ENCODE measurements at regions not wholly inside any gene's neighbourhood (a gene's known extent, or its start where the extent isn't known, plus 50 kb on each side); places are given as distances from the start of the nearest gene placed in this dataset.

GRCh38 chr4:54558889-54559677 is 98.7 kb upstream of the KIT start:
- no peaks in the 10 kb centered on the region for H3K9me3 ChIP-seq (ENCODE audit: control insufficient read depth in 2 of 3, insufficient read depth in 1 of 3, low read length in 3 of 3)
- no peaks in the 10 kb centered on the region for H3K4me1 ChIP-seq (ENCODE audit: control insufficient read depth in 2 of 3, insufficient read depth in 2 of 3, low read depth in 1 of 3, low read length in 3 of 3)
- peak overlapping the region in 1 of 2 donors; percentile 23 for H3K27ac ChIP-seq (ENCODE audit: low read depth in 2 of 2, low read length in 2 of 2)
- TF ChIP-seq CTCF (IDR thresholded peaks at IDR 0.05; ENCODE audit: borderline replicate concordance, extremely low read depth, insufficient read depth) = no peak
- peak in 2 of 5 donors; percentile 20 to 40 for DNase-seq
- intact Hi-C loops (cut with DNase I) = no loop called here
- no peaks in the 10 kb centered on the region for H3K27me3 ChIP-seq (ENCODE audit: control insufficient read depth, insufficient read depth, low read length)
- H3K9ac ChIP-seq (ENCODE audit: low read length in 3 of 3) = no peak overlapping the region
- no peak overlapping the region for H3K4me3 ChIP-seq (ENCODE audit: low read length in 3 of 3)
- no peak for FAIRE-seq
- no peaks in the 10 kb centered on the region for H3K36me3 ChIP-seq (ENCODE audit: control insufficient read depth in 2 of 3, insufficient read depth in 3 of 3, low read length in 3 of 3)

GRCh38 chr4:54560513-54560912 is 97.2 kb upstream of the KIT start:
- Histone ChIP-seq H3K4me3 (ENCODE audit: low read length in 3 of 3) (no peak overlapping the region), H3K27me3 (ENCODE audit: control insufficient read depth, insufficient read depth, low read length) (no peaks in the 10 kb centered on the region), H3K4me1 (ENCODE audit: control insufficient read depth in 2 of 3, insufficient read depth in 2 of 3, low read depth in 1 of 3, low read length in 3 of 3) (no peaks in the 10 kb centered on the region), H3K9ac (ENCODE audit: low read length in 3 of 3) (no peak overlapping the region), H3K9me3 (ENCODE audit: control insufficient read depth in 2 of 3, insufficient read depth in 1 of 3, low read length in 3 of 3) (no peaks in the 10 kb centered on the region), H3K27ac (ENCODE audit: low read depth in 2 of 2, low read length in 2 of 2) (no peak overlapping the region), H3K36me3 (ENCODE audit: control insufficient read depth in 2 of 3, insufficient read depth in 3 of 3, low read length in 3 of 3) (no peaks in the 10 kb centered on the region)
- FAIRE-seq (no peak), DNase-seq (no peak)
- no peak for TF ChIP-seq CTCF (IDR thresholded peaks at IDR 0.05; ENCODE audit: borderline replicate concordance, extremely low read depth, insufficient read depth)
- intact Hi-C loops (cut with DNase I) = no loop called here

GRCh38 chr4:54561940-54562339 is 95.8 kb upstream of the KIT start:
- Histone ChIP-seq H3K4me3 (ENCODE audit: low read length in 3 of 3) (no peak overlapping the region), H3K9ac (ENCODE audit: low read length in 3 of 3) (no peak overlapping the region), H3K9me3 (ENCODE audit: control insufficient read depth in 2 of 3, insufficient read depth in 1 of 3, low read length in 3 of 3) (no peaks in the 10 kb centered on the region), H3K4me1 (ENCODE audit: control insufficient read depth in 2 of 3, insufficient read depth in 2 of 3, low read depth in 1 of 3, low read length in 3 of 3) (no peaks in the 10 kb centered on the region), H3K27me3 (ENCODE audit: control insufficient read depth, insufficient read depth, low read length) (no peaks in the 10 kb centered on the region), H3K27ac (ENCODE audit: low read depth in 2 of 2, low read length in 2 of 2) (no peak overlapping the region), H3K36me3 (ENCODE audit: control insufficient read depth in 2 of 3, insufficient read depth in 3 of 3, low read length in 3 of 3) (no peaks in the 10 kb centered on the region)
- intact Hi-C loops (cut with DNase I) = no loop called here
- no peak for FAIRE-seq
- no peak for TF ChIP-seq CTCF (IDR thresholded peaks at IDR 0.05; ENCODE audit: borderline replicate concordance, extremely low read depth, insufficient read depth)
- DNase-seq = no peak

Data from kidney (tissue), 13 donors.